Inflammatory macrophage (primary cell): ENCODE measurements at regions not wholly inside any gene's neighbourhood (a gene's known extent, or its start where the extent isn't known, plus 50 kb on each side); places are given as distances from the start of the nearest gene placed in this dataset.
A peak's percentile ranks its signal among the peaks of the same experiment; 100 is the strongest.

Experiments
- DNase-seq, 2 donors: peaks; one replicate each; pipeline ENCODE4 v3.0.0-alpha.2; 2020 to 2022

- peak; percentile 38 to 71 for DNase-seq
Measured at GRCh38 chr3:69439643-69440270, 53.9 kb upstream of the FRMD4B start.

DNA sequence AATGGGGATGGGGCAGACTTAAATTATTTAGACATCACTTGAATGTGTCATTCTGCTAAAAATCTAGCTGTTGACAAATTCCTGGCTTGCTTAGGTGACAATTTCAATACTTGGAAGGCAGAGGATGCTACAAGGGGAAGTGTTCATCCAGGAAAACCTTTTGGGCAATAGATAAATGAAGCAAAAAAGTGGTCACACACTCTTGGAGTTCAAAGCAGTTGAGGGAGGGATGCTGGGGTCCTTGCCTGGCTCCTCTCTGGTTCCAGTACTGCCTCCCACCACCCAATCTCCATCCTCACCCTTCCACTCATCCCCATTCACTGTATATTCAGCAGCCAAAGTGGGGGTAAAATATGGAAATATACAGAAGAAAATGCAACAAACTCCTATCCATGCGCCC is 52.6 kb upstream of the FRMD4B start:
- DNase-seq: no peak

DNA sequence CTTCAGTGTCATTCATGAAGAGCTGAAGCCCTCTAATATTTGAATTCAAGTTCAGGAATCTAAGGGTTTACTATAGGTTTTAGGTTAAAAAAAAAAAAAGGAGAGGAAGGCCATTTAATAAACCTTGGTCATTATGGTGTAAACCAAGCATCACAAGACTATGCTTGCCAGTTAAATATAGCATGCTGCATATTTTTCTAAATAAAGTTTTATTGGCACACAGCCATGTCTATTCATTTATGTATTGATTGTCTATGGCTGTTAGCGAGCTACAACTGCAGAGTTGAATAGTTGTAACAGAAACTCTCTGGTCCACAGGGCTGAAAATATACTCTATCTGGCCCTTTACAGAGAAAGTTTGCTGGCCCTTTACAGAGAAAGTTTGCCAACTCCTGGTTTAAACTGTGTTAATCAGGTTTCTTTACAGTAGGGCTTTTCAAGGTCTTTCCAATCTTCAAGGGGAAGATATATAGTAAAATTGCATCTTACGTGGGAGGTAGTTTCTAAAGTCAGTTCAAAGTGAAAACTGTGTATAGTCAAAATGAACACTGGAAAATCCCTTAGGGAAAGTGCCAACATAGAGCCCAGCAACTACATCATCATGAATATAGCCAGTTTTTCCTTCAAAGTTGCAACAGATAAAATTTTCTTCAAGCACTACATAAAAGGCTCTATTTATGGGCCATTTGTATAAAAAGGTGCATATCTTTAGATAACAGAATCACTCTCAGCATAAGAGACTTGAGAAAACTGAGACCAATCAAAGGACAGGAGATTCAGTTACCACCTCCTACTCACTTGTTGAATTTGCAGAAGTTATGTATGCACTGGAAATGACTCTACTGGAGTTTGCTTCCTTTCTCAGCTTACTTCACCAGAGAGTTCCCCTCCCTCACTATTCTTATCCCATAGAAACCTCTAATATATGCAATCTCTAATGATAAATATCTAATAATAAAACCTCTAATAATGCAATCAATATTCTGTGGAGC is 49.7 kb upstream of the FRMD4B start:
- peak; percentile 63 to 67 for DNase-seq
